ENCODE measurements at regions not wholly inside any gene's neighbourhood (a gene's known extent, or its start where the extent isn't known, plus 50 kb on each side); places are given as distances from the start of the nearest gene placed in this dataset.

- H3K27me3 ChIP-seq (ENCODE audit: control insufficient read depth in 4 of 4, insufficient read depth in 4 of 4, low read length in 3 of 4): no peaks in the 10 kb centered on the region
- TF ChIP-seq TAF1 (conservative IDR thresholded peaks at IDR 0.05): no peak
- no peak for TF ChIP-seq YY1 (IDR thresholded peaks at IDR 0.05)
- TF ChIP-seq ZBTB33 (IDR thresholded peaks at IDR 0.05): no peak
- no peak for TF ChIP-seq JUND (IDR thresholded peaks at IDR 0.05)
- no peak for TF ChIP-seq RAD21 (IDR thresholded peaks at IDR 0.05)
- TF ChIP-seq REST (IDR thresholded peaks at IDR 0.05): no peak
- no peak for TF ChIP-seq MAX (IDR thresholded peaks at IDR 0.05)
- no peak for TF ChIP-seq ATF3 (IDR thresholded peaks at IDR 0.05)
- TF ChIP-seq NR2F2 (IDR thresholded peaks at IDR 0.05): no peak
- TF ChIP-seq CTCF (IDR thresholded peaks at IDR 0.05; ENCODE audit: low read depth, low read length, missing input control): no peak
- no peak for TF ChIP-seq SP1 (IDR thresholded peaks at IDR 0.05)
- no peak for TF ChIP-seq RXRA (IDR thresholded peaks at IDR 0.05)
- TF ChIP-seq HNF4G (IDR thresholded peaks at IDR 0.05): no peak
- TF ChIP-seq GABPA (IDR thresholded peaks at IDR 0.05 in 1 of 2, conservative IDR thresholded peaks at IDR 0.05 in 1 of 2): no peak
- no peak for TF ChIP-seq EGR1 (IDR thresholded peaks at IDR 0.05; ENCODE audit: low read depth in 2 of 2)
- no peak for TF ChIP-seq FOXA1 (IDR thresholded peaks at IDR 0.05)
- no peak for TF ChIP-seq FOXA2 (IDR thresholded peaks at IDR 0.05)
- TF ChIP-seq HNF4A (conservative IDR thresholded peaks at IDR 0.05): no peak
- 92% methylated on average over 6 of the region's 6 CpGs for WGBS
- peaks cover 0 to 2% (median 0%) of the 10 kb centered on the region in 4 donors for H3K4me1 ChIP-seq (ENCODE audit: control insufficient read depth in 4 of 4, insufficient read depth in 4 of 4, low read length in 3 of 4)
- H3K9ac ChIP-seq (ENCODE audit: low read depth in 1 of 2, low read length in 2 of 2): no peak overlapping the region
- no peak overlapping the region for H3K4me3 ChIP-seq (ENCODE audit: low read depth in 1 of 3, low read length in 3 of 3)
- H3K27ac ChIP-seq (ENCODE audit: low read depth in 1 of 2, low read length in 2 of 2): no peak overlapping the region
- no peak for DNase-seq (ENCODE audit: low spot score)
- no peaks in the 10 kb centered on the region for H3K9me3 ChIP-seq (ENCODE audit: control insufficient read depth in 4 of 4, low read length in 3 of 4)
- no peaks in the 10 kb centered on the region for H3K36me3 ChIP-seq (ENCODE audit: control insufficient read depth in 4 of 4, insufficient read depth in 3 of 4, low read depth in 1 of 4, low read length in 3 of 4)
Observed at GRCh38 chr12:20268121-20268732, 100.1 kb upstream of the PDE3A start.
